ENCODE measurements at regions not wholly inside any gene's neighbourhood (a gene's known extent, or its start where the extent isn't known, plus 50 kb on each side); places are given as distances from the start of the nearest gene placed in this dataset.
"Not testable (repeated sequence)": the region's sequence is repeated elsewhere in the genome, so short reads cannot be mapped to it uniquely, and the experiment has no call there.

DNA sequence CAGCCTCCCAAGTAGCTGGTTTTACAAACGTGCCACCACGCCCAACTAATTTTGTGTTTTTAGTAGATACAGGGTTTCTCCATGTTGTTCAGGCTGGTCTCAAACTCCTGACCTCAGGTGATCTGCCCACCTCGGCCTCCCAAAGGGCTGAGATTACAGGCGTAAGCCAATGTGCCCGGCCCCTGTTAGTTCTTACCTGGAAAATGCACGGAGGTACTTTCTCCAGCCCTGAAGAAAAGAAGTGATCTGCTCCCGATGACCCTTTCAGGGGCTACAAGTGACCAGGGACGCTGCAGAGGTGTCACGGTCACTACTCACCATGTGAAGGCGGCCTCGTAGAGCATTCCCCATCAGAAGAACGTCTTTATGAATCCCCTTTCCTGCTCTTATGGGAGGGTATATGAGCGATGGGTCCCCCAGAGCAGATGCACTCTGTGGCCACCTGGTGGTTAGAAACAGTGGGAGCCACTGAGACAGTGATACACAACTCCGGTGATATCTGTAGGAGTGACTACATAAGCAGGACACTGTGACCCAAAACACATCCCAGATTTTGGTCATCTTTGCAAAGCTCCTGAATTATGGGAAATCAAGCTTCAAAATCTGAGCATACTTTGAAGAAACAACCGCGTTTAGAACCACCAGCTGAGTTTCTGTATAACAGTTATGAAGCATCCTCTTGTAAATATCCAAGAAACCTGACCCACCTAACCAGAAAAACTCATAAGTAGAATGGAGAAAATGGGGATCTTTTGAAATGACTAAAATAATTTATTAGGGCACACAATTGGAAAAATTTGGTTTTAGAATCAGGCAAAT is 102.7 kb upstream of the NBPF11 start:
- TF ChIP-seq, protein P1, sequence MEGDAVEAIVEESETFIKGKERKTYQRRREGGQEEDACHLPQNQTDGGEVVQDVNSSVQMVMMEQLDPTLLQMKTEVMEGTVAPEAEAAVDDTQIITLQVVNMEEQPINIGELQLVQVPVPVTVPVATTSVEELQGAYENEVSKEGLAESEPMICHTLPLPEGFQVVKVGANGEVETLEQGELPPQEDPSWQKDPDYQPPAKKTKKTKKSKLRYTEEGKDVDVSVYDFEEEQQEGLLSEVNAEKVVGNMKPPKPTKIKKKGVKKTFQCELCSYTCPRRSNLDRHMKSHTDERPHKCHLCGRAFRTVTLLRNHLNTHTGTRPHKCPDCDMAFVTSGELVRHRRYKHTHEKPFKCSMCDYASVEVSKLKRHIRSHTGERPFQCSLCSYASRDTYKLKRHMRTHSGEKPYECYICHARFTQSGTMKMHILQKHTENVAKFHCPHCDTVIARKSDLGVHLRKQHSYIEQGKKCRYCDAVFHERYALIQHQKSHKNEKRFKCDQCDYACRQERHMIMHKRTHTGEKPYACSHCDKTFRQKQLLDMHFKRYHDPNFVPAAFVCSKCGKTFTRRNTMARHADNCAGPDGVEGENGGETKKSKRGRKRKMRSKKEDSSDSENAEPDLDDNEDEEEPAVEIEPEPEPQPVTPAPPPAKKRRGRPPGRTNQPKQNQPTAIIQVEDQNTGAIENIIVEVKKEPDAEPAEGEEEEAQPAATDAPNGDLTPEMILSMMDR (IDR thresholded peaks at IDR 0.05), result peak in 4 of 7 experiments; percentile 37 to 46 (median 44)
- H3K27ac ChIP-seq; H3K36me3 ChIP-seq; H3K9me3 ChIP-seq; H3K4me3 ChIP-seq; H3K4me1 ChIP-seq; intact Hi-C loops (cut with DNase I; ENCODE audit: low total_unique reads): not testable (repeated sequence)
- peak; percentile 27 to 32 for DNase-seq
- H3K27me3 ChIP-seq, result peaks cover 0 to 21% (median 0%) of the 10 kb centered on the region in 3 donors
- 35 to 41% (median 38%) methylated on average over 16 of the region's 16 CpGs for WGBS, 5 donors

DNA sequence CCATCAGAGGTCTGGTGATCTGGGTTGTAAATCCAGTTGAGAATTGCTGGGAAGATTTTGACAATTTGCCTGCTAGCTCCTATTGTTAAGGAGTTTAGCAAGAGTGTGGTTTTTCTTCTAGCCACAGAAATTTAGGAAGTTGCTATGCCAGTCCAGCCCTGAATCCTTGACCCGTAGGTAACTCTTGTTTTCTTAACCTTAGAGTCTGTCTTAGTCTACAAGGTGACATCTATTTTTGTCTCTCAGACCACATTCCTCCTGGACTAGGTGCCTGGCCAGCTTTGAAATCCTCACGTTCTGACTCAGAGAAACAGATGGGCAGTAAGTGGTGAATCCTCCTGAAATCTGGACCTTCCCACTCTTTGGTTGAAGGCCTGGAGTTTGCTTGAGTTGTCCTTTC is 101.7 kb upstream of the NBPF11 start:
- intact Hi-C loops (cut with DNase I; ENCODE audit: low total_unique reads); H3K27ac ChIP-seq; H3K9me3 ChIP-seq; H3K36me3 ChIP-seq; DNase-seq; H3K4me1 ChIP-seq; H3K4me3 ChIP-seq: not testable (repeated sequence)
- H3K27me3 ChIP-seq, result peaks cover 0 to 11% (median 0%) of the 10 kb centered on the region in 3 donors
- 43 to 63% (median 56%) methylated on average over 1 to 2 of the region's 2 CpGs for WGBS, 5 donors

DNA sequence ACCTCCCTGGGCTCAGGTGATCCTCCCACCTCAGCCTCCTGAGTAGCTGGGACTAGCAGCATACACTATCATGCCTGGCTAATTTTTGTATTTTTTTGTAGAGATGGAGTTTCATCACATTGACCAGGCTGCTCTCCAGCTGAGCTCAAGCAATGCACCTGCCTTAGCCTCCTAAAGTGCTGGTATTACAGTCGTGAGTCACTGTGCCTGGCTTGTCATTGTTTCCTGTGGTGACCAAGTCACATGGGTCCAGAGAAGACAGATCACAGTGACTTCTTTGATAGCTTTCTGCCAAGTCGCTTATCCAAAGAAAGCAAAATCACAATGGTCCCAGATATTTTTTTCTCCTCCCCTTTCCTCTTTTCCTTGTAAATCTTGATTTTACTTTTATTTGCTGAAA is 96.7 kb upstream of the NBPF11 start:
- H3K36me3 ChIP-seq; intact Hi-C loops (cut with DNase I; ENCODE audit: low total_unique reads); H3K9me3 ChIP-seq; H3K27ac ChIP-seq; H3K4me3 ChIP-seq; DNase-seq; H3K27me3 ChIP-seq; H3K4me1 ChIP-seq: not testable (repeated sequence)
- 50 to 88% (median 80%) methylated on average over 1 of the region's 2 CpGs for WGBS, 5 donors

DNA sequence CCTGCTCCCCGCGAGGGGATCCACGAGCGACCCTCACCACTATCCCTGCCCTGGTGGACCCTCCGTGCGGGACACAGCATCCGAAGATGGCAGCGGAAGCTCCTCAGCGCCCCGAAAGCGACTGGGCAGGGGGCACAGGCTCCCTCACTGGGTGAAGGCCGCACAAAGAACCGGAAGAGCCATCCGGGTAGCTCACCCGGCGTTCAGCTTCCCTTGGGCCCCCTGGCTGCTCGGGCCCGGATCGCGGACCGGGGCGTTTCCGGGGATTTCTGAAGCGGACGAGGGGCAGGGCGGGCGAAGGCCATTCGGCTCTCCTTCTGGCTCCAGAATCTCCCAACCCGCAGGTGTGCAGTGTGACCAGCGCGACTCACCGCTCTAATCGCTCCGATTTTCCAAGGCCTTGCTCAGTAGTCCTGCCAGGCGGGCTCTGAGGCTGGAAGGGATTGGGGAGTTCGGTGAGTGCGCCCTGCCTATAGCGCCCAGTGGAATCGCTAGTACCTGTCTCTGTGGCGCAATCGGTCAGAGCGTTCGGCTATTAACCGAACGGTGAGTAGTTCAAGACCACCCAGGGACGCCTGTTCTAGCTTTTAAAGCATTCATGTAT is 94.3 kb upstream of the NBPF11 start:
- peak in 1 of 2 donors; percentile 26 for DNase-seq
- H3K4me1 ChIP-seq; H3K4me3 ChIP-seq; intact Hi-C loops (cut with DNase I; ENCODE audit: low total_unique reads); H3K27me3 ChIP-seq; H3K27ac ChIP-seq; H3K9me3 ChIP-seq; H3K36me3 ChIP-seq: not testable (repeated sequence)
- WGBS, 5 donors, result 24 to 36% (median 33%) methylated on average over 27 to 30 of the region's 46 CpGs; no CpG with 5 or more reads in 2 of the 5 donors

DNA sequence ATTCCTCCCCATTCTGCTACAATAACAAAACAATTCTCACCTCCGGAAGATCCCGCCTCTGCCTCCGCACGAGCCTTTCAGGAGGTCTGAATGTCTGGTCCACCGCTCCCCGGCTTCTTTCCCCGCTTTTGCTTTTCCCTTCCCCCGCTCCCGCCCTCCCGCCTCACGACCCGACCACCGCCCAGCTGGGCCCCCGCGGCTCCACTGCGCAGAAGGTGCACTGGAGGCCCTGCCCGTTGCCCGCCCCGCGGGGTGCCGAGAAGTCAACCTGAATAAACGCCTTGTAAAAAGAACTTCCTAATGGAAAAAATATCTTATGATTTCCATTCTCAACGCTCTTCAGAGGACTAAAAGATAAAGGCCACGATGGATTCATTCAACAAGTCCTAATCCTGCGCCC is 93.8 kb upstream of the NBPF11 start:
- H3K36me3 ChIP-seq; H3K4me3 ChIP-seq; H3K4me1 ChIP-seq; H3K27ac ChIP-seq; DNase-seq; H3K9me3 ChIP-seq; H3K27me3 ChIP-seq; intact Hi-C loops (cut with DNase I; ENCODE audit: low total_unique reads): not testable (repeated sequence)
- 17 to 23% (median 18%) methylated on average over 3 to 13 of the region's 25 CpGs; no CpG with 5 or more reads in 2 of the 5 donors for WGBS, 5 donors

DNA sequence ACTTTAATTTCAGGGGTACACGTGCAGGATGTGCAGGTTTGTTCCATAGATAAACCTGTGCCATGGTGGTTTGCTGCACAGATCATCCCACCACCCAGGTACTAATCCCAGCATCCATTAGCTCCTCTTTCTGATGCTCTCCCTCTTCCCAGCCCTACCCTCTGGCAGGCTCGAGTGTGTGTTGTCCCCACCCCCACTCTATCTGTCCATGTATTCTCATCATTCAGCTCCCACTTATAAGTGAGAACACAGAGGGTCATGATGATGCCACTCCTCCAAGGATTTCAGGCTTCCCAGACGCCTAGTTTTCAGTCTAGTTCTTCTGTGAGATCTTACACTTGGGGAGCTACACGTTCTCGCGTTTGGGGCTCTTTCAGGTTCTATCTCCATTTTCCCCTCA is 93.4 kb upstream of the NBPF11 start:
- H3K27me3 ChIP-seq; H3K4me3 ChIP-seq; H3K36me3 ChIP-seq; intact Hi-C loops (cut with DNase I; ENCODE audit: low total_unique reads); DNase-seq; H3K4me1 ChIP-seq; H3K27ac ChIP-seq; H3K9me3 ChIP-seq: not testable (repeated sequence)
- WGBS, 5 donors, result no CpG with 5 or more reads among the region's 6 CpGs

DNA sequence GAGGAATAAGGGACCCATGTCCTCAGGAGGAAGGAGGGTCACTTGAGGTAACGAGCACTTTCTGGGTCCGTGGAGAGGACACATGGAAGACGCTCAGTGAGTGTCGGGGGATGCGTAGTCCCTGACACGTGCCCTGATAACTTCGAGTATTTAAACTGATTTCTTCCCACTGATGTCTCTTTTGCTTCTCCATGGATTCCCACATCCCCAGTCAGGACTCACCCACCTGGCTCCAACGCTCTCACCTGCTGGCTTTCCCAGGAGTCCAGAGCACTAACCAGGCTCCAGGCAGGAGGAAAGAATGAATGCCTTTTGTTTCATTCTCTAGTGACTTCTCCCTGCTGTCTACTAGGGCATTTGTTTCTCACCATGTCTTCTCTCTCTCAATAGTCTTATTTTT is 81.2 kb upstream of the NBPF11 start:
- intact Hi-C loops (cut with DNase I; ENCODE audit: low total_unique reads); H3K4me1 ChIP-seq; H3K4me3 ChIP-seq; H3K36me3 ChIP-seq; H3K9me3 ChIP-seq; H3K27me3 ChIP-seq; H3K27ac ChIP-seq; DNase-seq: not testable (repeated sequence)
- WGBS, 5 donors, result 89 to 100% (median 92%) methylated on average over 4 to 7 of the region's 8 CpGs; no CpG with 5 or more reads in 1 of the 5 donors

DNA sequence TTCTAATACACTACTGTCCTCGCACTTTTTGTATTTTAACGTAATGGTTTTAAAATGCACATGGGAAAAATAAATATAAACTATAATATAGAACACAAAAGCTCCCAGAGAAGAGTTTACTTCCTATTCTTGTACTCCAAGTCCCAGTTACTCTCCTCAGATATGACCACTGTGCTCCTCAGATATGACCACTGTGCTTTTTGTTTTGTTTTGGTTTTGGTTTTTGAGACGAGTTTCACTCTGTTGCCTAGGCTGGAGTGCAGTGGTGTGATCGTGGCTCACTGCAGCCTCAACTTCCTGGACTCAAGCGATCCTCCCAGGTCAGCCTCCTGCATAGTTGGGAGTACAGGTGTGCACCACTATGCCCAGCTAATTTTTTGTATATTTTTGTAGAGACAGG is 76.8 kb upstream of the NBPF11 start:
- H3K36me3 ChIP-seq; H3K9me3 ChIP-seq; H3K4me1 ChIP-seq; H3K27ac ChIP-seq; DNase-seq; H3K4me3 ChIP-seq; H3K27me3 ChIP-seq; intact Hi-C loops (cut with DNase I; ENCODE audit: low total_unique reads): not testable (repeated sequence)
- 79 to 94% (median 83%) methylated on average over 4 to 5 of the region's 5 CpGs for WGBS, 5 donors

DNA sequence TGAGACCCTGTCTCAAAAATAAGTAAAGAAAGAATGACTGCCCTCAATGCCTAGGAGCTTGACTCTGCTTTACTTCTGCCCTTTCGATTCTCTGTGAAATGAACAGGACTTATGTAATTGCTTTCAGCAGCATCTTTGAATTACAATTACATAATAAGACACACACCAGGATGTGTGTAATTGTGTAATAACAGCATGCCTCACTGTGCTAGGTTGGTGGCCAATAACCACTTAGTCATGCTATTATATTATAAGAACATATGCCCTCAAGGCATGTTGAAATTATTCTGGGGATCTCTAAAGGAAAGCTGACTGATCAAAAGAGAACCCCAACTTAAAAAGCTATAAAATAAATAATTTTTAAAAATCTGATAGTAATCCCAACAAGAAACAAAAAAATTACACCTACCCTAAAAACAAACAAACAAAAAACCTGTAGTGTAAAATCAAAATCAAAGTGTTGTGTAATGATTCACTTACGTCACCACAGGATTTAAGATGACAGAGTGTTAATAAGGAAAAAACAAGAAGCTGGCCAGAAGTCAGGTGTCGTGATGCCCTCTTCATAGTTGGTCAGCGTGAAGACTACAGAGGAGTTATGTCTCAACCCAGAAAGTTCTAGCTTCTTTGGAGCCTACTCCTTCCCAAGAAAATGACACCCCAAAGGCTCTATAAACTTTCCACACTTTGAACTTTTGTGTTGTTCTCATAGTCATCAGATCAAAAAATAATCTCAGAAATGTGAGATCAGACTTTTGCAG is 70.5 kb upstream of the NBPF11 start:
- DNase-seq; intact Hi-C loops (cut with DNase I; ENCODE audit: low total_unique reads); H3K27ac ChIP-seq; H3K9me3 ChIP-seq; H3K27me3 ChIP-seq; H3K36me3 ChIP-seq; H3K4me3 ChIP-seq; H3K4me1 ChIP-seq: not testable (repeated sequence)
- WGBS, 5 donors, result no CpG with 5 or more reads among the region's 4 CpGs

DNA sequence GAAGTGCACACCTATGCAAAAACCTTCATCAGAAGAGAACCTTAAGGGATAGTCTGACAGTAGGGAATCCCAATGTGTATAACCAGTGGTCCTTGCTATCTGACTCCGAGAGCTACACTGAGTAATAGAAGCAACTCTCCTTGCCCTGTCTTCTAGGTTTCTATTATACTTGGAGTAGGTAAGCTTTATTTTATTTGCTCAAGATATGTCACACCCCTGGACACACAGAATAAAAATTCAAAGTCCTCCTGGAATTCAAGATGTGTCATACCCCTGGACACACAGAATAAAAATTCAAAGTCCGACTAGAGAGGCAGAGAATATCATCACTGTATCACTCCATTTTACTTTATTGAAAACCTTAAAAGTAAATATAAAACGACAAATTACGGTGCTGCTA is 69.5 kb upstream of the NBPF11 start:
- intact Hi-C loops (cut with DNase I; ENCODE audit: low total_unique reads); H3K27me3 ChIP-seq; H3K36me3 ChIP-seq; H3K27ac ChIP-seq; H3K4me3 ChIP-seq; DNase-seq; H3K9me3 ChIP-seq; H3K4me1 ChIP-seq: not testable (repeated sequence)
- no CpG with 5 or more reads among the region's 4 CpGs for WGBS, 5 donors

DNA sequence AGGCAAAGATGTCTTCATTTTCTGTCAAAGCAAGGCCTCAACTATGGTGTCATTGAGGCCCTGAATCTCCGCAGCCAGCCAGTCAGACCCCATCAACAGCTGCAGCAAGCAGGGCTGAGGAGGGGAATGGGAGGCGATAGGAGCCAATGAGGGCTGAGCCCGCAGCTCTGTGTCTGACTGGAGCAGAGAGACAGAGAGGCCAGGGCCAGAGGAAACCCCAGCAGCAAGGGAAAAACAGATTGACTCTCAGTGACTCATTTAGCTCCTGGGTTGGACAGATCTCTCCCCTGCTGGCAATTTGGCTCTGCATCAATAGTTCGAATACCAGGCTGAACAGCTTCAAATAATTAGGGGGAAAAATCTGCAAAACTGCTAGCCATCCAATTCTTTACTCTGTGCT is 67.1 kb upstream of the NBPF11 start:
- H3K4me3 ChIP-seq; DNase-seq; H3K27me3 ChIP-seq; H3K36me3 ChIP-seq; H3K9me3 ChIP-seq; intact Hi-C loops (cut with DNase I; ENCODE audit: low total_unique reads); H3K27ac ChIP-seq; H3K4me1 ChIP-seq: not testable (repeated sequence)
- WGBS, 5 donors, result no CpG with 5 or more reads among the region's 4 CpGs
